Mammary epithelial cell (primary cell): ENCODE measurements at regions not wholly inside any gene's neighbourhood (a gene's known extent, or its start where the extent isn't known, plus 50 kb on each side); places are given as distances from the start of the nearest gene placed in this dataset.

Experiments
- CTCF ChIP-seq, 2 donors: IDR thresholded peaks in 1 of 2; conservative IDR thresholded peaks in 1 of 2; 2 replicates each; pipeline ENCODE4 v1.5.1; 2011 to 2012; ENCODE audit warnings: inconsistent platforms in 2 of 2, low read length in 2 of 2, mild to moderate bottlenecking in 2 of 2, control low read depth in 1 of 2, low read depth in 1 of 2; ENCODE audit not compliant: insufficient read depth in 1 of 2; ENCODE audit errors: extremely low read depth in 1 of 2
- EZH2 ChIP-seq: IDR thresholded peaks from 2 replicates; pipeline ENCODE4 v1.6.1; 2012; ENCODE audit warnings: low read length, inconsistent platforms, borderline replicate concordance

- no peak for TF ChIP-seq CTCF (conservative IDR thresholded peaks at IDR 0.05 in 1 of 2, IDR thresholded peaks at IDR 0.05 in 1 of 2; ENCODE audit: extremely low read depth in 1 of 2, insufficient read depth in 1 of 2, low read depth in 1 of 2, low read length in 2 of 2)
- no peak for TF ChIP-seq EZH2
Measured at GRCh38 chr5:4208996-4209395, 613.4 kb downstream of the IRX1 start.
